Mesenchymal stem cell (in vitro differentiated cells and primary cell): ENCODE measurements at regions not wholly inside any gene's neighbourhood (a gene's known extent, or its start where the extent isn't known, plus 50 kb on each side); places are given as distances from the start of the nearest gene placed in this dataset.

Experiments
- DNase-seq: peaks from one replicate; pipeline ENCODE4 v3.0.0-alpha.2; 2013
- H2AFZ ChIP-seq: one replicate; pipeline ENCODE4 v1.6.1; 2013; ENCODE audit warnings: low read depth, mild to moderate bottlenecking, control low read depth, inconsistent platforms, low read length, moderate library complexity
- H2AK5ac ChIP-seq: 2 replicates; pipeline ENCODE4 v1.6.1; 2013; ENCODE audit warnings: low read length, moderate library complexity, mild to moderate bottlenecking, inconsistent platforms; ENCODE audit not compliant: severe bottlenecking
- H2BK120ac ChIP-seq: one replicate; pipeline ENCODE4 v1.6.1; 2013; ENCODE audit warnings: low read depth, mild to moderate bottlenecking, inconsistent platforms, low read length, moderate library complexity
- H2BK12ac ChIP-seq, 2 experiments: one replicate each; pipeline ENCODE4 v1.6.1; 2013; ENCODE audit warnings: inconsistent platforms in 2 of 2, low read length in 2 of 2, mild to moderate bottlenecking in 2 of 2, moderate library complexity in 2 of 2, control low read depth in 1 of 2
- H2BK15ac ChIP-seq: one replicate; pipeline ENCODE4 v1.6.1; 2013; ENCODE audit warnings: mild to moderate bottlenecking, low read depth, inconsistent platforms; ENCODE audit not compliant: poor library complexity, severe bottlenecking
- H2BK5ac ChIP-seq: 2 replicates; pipeline ENCODE4 v1.6.1; 2013; ENCODE audit warnings: low read depth, mild to moderate bottlenecking, low read length, control low read depth, inconsistent platforms; ENCODE audit not compliant: poor library complexity, severe bottlenecking
- H3K14ac ChIP-seq, 2 experiments: one replicate each; pipeline ENCODE4 v1.6.1; 2013; ENCODE audit warnings: inconsistent platforms in 2 of 2, low read length in 2 of 2, control low read depth in 1 of 2, mild to moderate bottlenecking in 1 of 2, moderate library complexity in 1 of 2
- H3K18ac ChIP-seq, 2 experiments: one replicate each; pipeline ENCODE4 v1.6.1; 2013; ENCODE audit warnings: inconsistent platforms in 2 of 2, low read length in 2 of 2, control low read depth in 1 of 2, low read depth in 1 of 2, mild to moderate bottlenecking in 1 of 2
- H3K23ac ChIP-seq, 2 experiments: one replicate each; pipeline ENCODE4 v1.6.1; 2013; ENCODE audit warnings: inconsistent platforms in 2 of 2, low read length in 2 of 2, mild to moderate bottlenecking in 2 of 2, moderate library complexity in 2 of 2, control low read depth in 1 of 2
- H3K27ac ChIP-seq: 2 replicates; pipeline ENCODE4 v1.5.1; 2013; ENCODE audit warnings: mild to moderate bottlenecking, moderate library complexity, low read length, control low read depth, inconsistent platforms; ENCODE audit not compliant: poor library complexity, severe bottlenecking
- H3K27me3 ChIP-seq, 2 experiments: 2 replicates each; pipeline versions ENCODE4 v1.6.1 to v1.7.0; 2013; ENCODE audit warnings: low read length in 2 of 2, mild to moderate bottlenecking in 2 of 2, moderate library complexity in 2 of 2, control low read depth in 1 of 2, inconsistent platforms in 1 of 2; ENCODE audit not compliant: control insufficient read depth in 1 of 2, insufficient read depth in 1 of 2
- H3K36me3 ChIP-seq, 2 experiments: 2 replicates each; pipeline versions ENCODE4 v1.6.1 to v1.7.0; 2013; ENCODE audit warnings: low read length in 2 of 2, control low read depth in 1 of 2, inconsistent platforms in 1 of 2, low read depth in 1 of 2, mild to moderate bottlenecking in 1 of 2; ENCODE audit not compliant: insufficient read depth in 2 of 2, control insufficient read depth in 1 of 2
- H3K4ac ChIP-seq, 2 experiments: one replicate each; pipeline ENCODE4 v1.6.1; 2013; ENCODE audit warnings: inconsistent platforms in 2 of 2, low read length in 2 of 2, mild to moderate bottlenecking in 2 of 2, moderate library complexity in 2 of 2, control low read depth in 1 of 2, low read depth in 1 of 2
- H3K4me1 ChIP-seq: 2 replicates; pipeline ENCODE4 v1.6.1; 2013; ENCODE audit warnings: low read depth, low read length, control low read depth; ENCODE audit not compliant: control insufficient read depth, insufficient read depth
- H3K4me2 ChIP-seq: 2 replicates; pipeline ENCODE4 v1.6.1; 2013; ENCODE audit warnings: low read length, mild to moderate bottlenecking, inconsistent platforms; ENCODE audit not compliant: poor library complexity, severe bottlenecking
- H3K4me3 ChIP-seq, 2 experiments: 2 replicates each; pipeline versions ENCODE4 v1.5.1 to v1.7.0; 2013; ENCODE audit warnings: low read length in 2 of 2, mild to moderate bottlenecking in 2 of 2, control low read depth in 1 of 2, low read depth in 1 of 2; ENCODE audit not compliant: insufficient read depth in 1 of 2
- H3K79me1 ChIP-seq: replicated peaks from 2 replicates; pipeline ENCODE4 v1.6.1; 2013; ENCODE audit warnings: mild to moderate bottlenecking, control low read depth, low read length, inconsistent platforms; ENCODE audit not compliant: poor library complexity, severe bottlenecking
- H3K9ac ChIP-seq: 2 replicates; pipeline ENCODE4 v1.7.0; 2013; ENCODE audit warnings: mild to moderate bottlenecking, low read length, moderate library complexity
- H3K9me3 ChIP-seq: 2 replicates; pipeline ENCODE4 v1.7.0; 2013; ENCODE audit warnings: mild to moderate bottlenecking, low read length; ENCODE audit not compliant: control insufficient read depth
- H4K8ac ChIP-seq: one replicate; pipeline ENCODE4 v1.6.1; 2013; ENCODE audit warnings: inconsistent platforms, mild to moderate bottlenecking, low read length, moderate library complexity
- H4K91ac ChIP-seq: one replicate; pipeline ENCODE4 v1.6.1; 2013; ENCODE audit warnings: mild to moderate bottlenecking, low read length, inconsistent platforms
- WGBS: methylation state at CpG from one replicate; pipeline ENCODE4 v1.1.7; 2013; ENCODE audit warnings: mixed read lengths; 5-methylcytosine and 5-hydroxymethylcytosine counted together

DNA sequence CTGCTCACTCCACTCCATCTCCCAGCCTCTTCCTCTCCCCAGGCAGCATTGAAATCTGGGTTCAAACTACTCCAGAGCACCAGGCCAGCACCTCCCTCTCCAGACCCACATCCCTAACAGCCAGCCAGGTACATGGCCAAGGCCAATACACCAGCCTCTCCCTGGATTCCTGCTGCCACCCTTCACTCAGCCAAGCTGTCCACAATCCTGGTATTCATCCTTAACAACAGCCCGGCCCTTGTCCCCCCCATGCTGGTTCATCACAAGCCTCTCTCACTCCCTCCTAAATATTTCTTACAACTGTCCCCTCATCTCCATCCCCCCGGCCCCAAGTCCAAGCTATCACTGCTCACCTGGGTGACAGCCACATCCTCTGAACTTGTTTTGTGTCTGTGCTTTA, 129.9 kb upstream of the HAAO start:
- Histone ChIP-seq H3K27ac (peak overlapping the region; percentile 99), H4K91ac (no peak overlapping the region), H3K27me3 (no peaks in the 10 kb centered on the region), H3K9ac (peak overlapping the region; percentile 76), H3K4me3 (peak overlapping the region in 1 of 2 experiments; percentile 33), H3K14ac (no peak overlapping the region), H4K8ac (no peak overlapping the region), H2AFZ (no peak overlapping the region), H2BK15ac (no peak overlapping the region), H3K36me3 (no peaks in the 10 kb centered on the region), H2BK120ac (no peak overlapping the region), H2BK12ac (peak overlapping the region in 1 of 2 experiments; percentile 4), H3K4me1 (peaks cover 45% of the 10 kb centered on the region), H3K4ac (no peak overlapping the region), H3K9me3 (no peaks in the 10 kb centered on the region), H3K23ac (no peak overlapping the region), H2BK5ac (no peak overlapping the region), H2AK5ac (peak overlapping the region; percentile 55), H3K18ac (peak overlapping the region in 1 of 2 experiments; percentile 59), H3K79me1 (no peaks in the 10 kb centered on the region), H3K4me2 (no peak overlapping the region)
- WGBS: 95% methylated on average over 2 of the region's 2 CpGs
- no peak for DNase-seq

GRCh38 chr2:42921721-42922120, 129.3 kb upstream of the HAAO start:
- no peak overlapping the region for H3K23ac ChIP-seq
- H4K8ac ChIP-seq: peak overlapping the region; percentile 12
- no peak for DNase-seq
- H2BK12ac ChIP-seq: peak overlapping the region in 1 of 2 experiments; percentile 25
- no peak overlapping the region for H2BK5ac ChIP-seq
- no peak overlapping the region for H2AFZ ChIP-seq
- no peak overlapping the region for H4K91ac ChIP-seq
- H3K14ac ChIP-seq: no peak overlapping the region
- H3K18ac ChIP-seq: no peak overlapping the region
- H3K36me3 ChIP-seq: no peaks in the 10 kb centered on the region
- H3K9ac ChIP-seq: peak overlapping the region; percentile 76
- H3K9me3 ChIP-seq: no peaks in the 10 kb centered on the region
- WGBS: 96% methylated on average over 2 of the region's 3 CpGs
- no peaks in the 10 kb centered on the region for H3K27me3 ChIP-seq
- H3K4me2 ChIP-seq: no peak overlapping the region
- no peak overlapping the region for H3K4me3 ChIP-seq
- peaks cover 39% of the 10 kb centered on the region for H3K4me1 ChIP-seq
- H3K4ac ChIP-seq: peak overlapping the region in 1 of 2 experiments; percentile 13
- H2AK5ac ChIP-seq: peak overlapping the region; percentile 55
- H2BK120ac ChIP-seq: no peak overlapping the region
- no peak overlapping the region for H2BK15ac ChIP-seq
- H3K27ac ChIP-seq: no peak overlapping the region
- no peaks in the 10 kb centered on the region for H3K79me1 ChIP-seq

GRCh38 chr2:42921147-42921520, 128.8 kb upstream of the HAAO start:
- Histone ChIP-seq H2BK120ac (no peak overlapping the region), H3K27ac (no peak overlapping the region), H4K91ac (no peak overlapping the region), H2BK5ac (no peak overlapping the region), H3K14ac (no peak overlapping the region), H3K9ac (no peak overlapping the region), H3K36me3 (no peaks in the 10 kb centered on the region), H2BK12ac (no peak overlapping the region), H3K79me1 (no peaks in the 10 kb centered on the region), H3K18ac (no peak overlapping the region), H3K9me3 (no peaks in the 10 kb centered on the region), H3K4me2 (no peak overlapping the region), H3K4me1 (peaks cover 35% of the 10 kb centered on the region), H2BK15ac (no peak overlapping the region), H3K23ac (no peak overlapping the region), H2AFZ (no peak overlapping the region), H2AK5ac (peak overlapping the region; percentile 71), H3K4ac (no peak overlapping the region), H3K4me3 (no peak overlapping the region), H3K27me3 (no peaks in the 10 kb centered on the region), H4K8ac (no peak overlapping the region)
- no peak for DNase-seq
- 76% methylated on average over 4 of the region's 4 CpGs for whole genome bisulfite sequencing

- Histone ChIP-seq H3K36me3 (no peaks in the 10 kb centered on the region), H4K8ac (no peak overlapping the region), H3K9ac (no peak overlapping the region), H3K18ac (no peak overlapping the region), H3K27me3 (no peaks in the 10 kb centered on the region), H2BK12ac (peak overlapping the region in 1 of 2 experiments; percentile 56), H2AK5ac (peak overlapping the region; percentile 71), H3K9me3 (no peaks in the 10 kb centered on the region), H2BK5ac (no peak overlapping the region), H3K4me1 (peaks cover 30% of the 10 kb centered on the region), H3K4ac (no peak overlapping the region), H2BK15ac (no peak overlapping the region), H2BK120ac (no peak overlapping the region), H4K91ac (peak overlapping the region; percentile 8), H3K79me1 (no peaks in the 10 kb centered on the region), H3K27ac (no peak overlapping the region), H3K14ac (no peak overlapping the region), H2AFZ (no peak overlapping the region), H3K4me3 (no peak overlapping the region), H3K23ac (no peak overlapping the region), H3K4me2 (no peak overlapping the region)
- no peak for DNase-seq
- WGBS: 93% methylated on average over 14 of the region's 15 CpGs
Measured at GRCh38 chr2:42920446-42921146, 128.2 kb upstream of the HAAO start.
